Colonic mucosa (tissue), 4 donors: ENCODE measurements at regions not wholly inside any gene's neighbourhood (a gene's known extent, or its start where the extent isn't known, plus 50 kb on each side); places are given as distances from the start of the nearest gene placed in this dataset.

Experiments used
- DNase-seq: peaks from one replicate; pipeline ENCODE4 v3.0.0-alpha.2; 2020
- H3K27ac ChIP-seq: fragments of 200-600 bp; one replicate; pipeline ENCODE4 v1.8.0; 2021
- H3K27me3 ChIP-seq: fragments of 200-600 bp; one replicate; pipeline ENCODE4 v1.8.0; 2021
- H3K36me3 ChIP-seq: fragments of 200-600 bp; one replicate; pipeline ENCODE4 v1.8.0; 2021
- H3K4me1 ChIP-seq: fragments of 200-600 bp; one replicate; pipeline ENCODE4 v1.8.0; 2021; ENCODE audit warnings: mild to moderate bottlenecking
- H3K4me3 ChIP-seq: fragments of 200-600 bp; one replicate; pipeline ENCODE4 v1.8.0; 2021
- H3K9ac ChIP-seq, 2 donors: one replicate each; pipeline ENCODE4 v1.7.0; 2013; ENCODE audit warnings: control low read depth in 2 of 2, low read depth in 2 of 2, low read length in 2 of 2
- H3K9me3 ChIP-seq: fragments of 200-600 bp; one replicate; pipeline ENCODE4 v1.8.0; 2021
- intact Hi-C: fragments of 100-400 bp; cut with DNase I; formaldehyde crosslinking; loops from one replicate; pipeline ENCODE4 v1.14.1; 2022
- TF ChIP-seq, protein P1 (sequence below): fragments of 200-600 bp; IDR thresholded peaks from one replicate; pipeline ENCODE4 v1.8.0; 2022; ENCODE audit warnings: antibody characterized with exemption, mild to moderate bottlenecking
- donor health status: healthy.
- donor health status: DM: no; HTN: no; CAD: no.
- donor health status: DM: no; HTN: no; CAD: no.

GRCh38 chr10:80996615-80997193 lies 459.0 kb downstream of the SH2D4B start:
- intact Hi-C loops = no loop called here
- Histone ChIP-seq H3K9me3 (no peaks in the 10 kb centered on the region), H3K36me3 (no peaks in the 10 kb centered on the region), H3K27me3 (no peaks in the 10 kb centered on the region), H3K4me1 (no peaks in the 10 kb centered on the region), H3K27ac (no peak overlapping the region), H3K9ac (no peak overlapping the region), H3K4me3 (no peak overlapping the region)
- TF ChIP-seq, protein P1, sequence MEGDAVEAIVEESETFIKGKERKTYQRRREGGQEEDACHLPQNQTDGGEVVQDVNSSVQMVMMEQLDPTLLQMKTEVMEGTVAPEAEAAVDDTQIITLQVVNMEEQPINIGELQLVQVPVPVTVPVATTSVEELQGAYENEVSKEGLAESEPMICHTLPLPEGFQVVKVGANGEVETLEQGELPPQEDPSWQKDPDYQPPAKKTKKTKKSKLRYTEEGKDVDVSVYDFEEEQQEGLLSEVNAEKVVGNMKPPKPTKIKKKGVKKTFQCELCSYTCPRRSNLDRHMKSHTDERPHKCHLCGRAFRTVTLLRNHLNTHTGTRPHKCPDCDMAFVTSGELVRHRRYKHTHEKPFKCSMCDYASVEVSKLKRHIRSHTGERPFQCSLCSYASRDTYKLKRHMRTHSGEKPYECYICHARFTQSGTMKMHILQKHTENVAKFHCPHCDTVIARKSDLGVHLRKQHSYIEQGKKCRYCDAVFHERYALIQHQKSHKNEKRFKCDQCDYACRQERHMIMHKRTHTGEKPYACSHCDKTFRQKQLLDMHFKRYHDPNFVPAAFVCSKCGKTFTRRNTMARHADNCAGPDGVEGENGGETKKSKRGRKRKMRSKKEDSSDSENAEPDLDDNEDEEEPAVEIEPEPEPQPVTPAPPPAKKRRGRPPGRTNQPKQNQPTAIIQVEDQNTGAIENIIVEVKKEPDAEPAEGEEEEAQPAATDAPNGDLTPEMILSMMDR = no peak
- DNase-seq = no peak

- DNase-seq = no peak
- H3K27ac ChIP-seq = no peak overlapping the region
- no peaks in the 10 kb centered on the region for H3K4me1 ChIP-seq
- no peaks in the 10 kb centered on the region for H3K36me3 ChIP-seq
- no peak overlapping the region for H3K4me3 ChIP-seq
- H3K27me3 ChIP-seq = no peaks in the 10 kb centered on the region
- TF ChIP-seq, protein P1 = no peak
- no peaks in the 10 kb centered on the region for H3K9me3 ChIP-seq
- H3K9ac ChIP-seq = no peak overlapping the region
- intact Hi-C loops = no loop called here
Measured at GRCh38 chr10:81000781-81001180, 463.1 kb downstream of the SH2D4B start.

DNA sequence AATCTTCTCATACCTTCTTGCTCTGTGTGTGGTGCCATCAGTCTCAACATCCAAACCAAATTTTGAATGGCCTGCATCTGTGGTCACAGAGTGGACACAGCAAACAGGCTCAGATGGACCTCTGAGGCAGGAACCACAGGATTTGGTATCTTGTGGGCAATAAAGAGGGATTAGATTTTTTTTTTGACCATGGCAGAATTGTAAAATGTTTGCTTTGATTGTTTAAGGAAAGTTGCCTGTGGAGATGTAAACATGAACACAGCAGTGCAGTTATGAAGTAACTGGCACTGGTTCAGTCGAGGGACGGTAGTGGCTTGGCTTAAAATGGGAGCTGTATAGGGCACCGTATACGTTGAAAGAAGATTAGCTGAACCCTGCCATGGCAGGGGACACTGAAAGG lies 464.7 kb downstream of the SH2D4B start:
- H3K4me3 ChIP-seq = no peak overlapping the region
- H3K4me1 ChIP-seq = no peaks in the 10 kb centered on the region
- no peak overlapping the region for H3K9ac ChIP-seq
- TF ChIP-seq, protein P1 = no peak
- no peaks in the 10 kb centered on the region for H3K36me3 ChIP-seq
- intact Hi-C loops = no loop called here
- H3K9me3 ChIP-seq = no peaks in the 10 kb centered on the region
- H3K27me3 ChIP-seq = no peaks in the 10 kb centered on the region
- no peak overlapping the region for H3K27ac ChIP-seq
- DNase-seq = no peak

DNA sequence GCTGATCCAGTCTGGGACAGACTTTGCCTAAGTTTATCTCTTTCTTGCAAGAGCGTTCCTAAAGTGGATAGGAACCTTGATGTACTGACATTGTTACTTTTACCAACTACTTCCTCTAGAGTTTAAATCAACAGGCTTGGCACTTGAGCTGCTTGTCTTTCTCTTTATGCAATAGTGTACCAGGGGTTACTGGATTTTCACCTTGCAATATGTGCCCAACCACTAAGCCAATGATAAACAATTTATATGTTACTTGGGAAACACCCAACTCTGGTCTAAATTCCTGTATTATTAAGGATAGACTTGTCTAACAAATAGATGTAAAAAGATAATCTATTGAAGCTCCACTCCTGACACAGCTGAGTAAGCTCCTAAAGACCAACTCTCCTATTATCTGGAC lies 470.2 kb downstream of the SH2D4B start:
- H3K27me3 ChIP-seq = no peaks in the 10 kb centered on the region
- no peak for DNase-seq
- TF ChIP-seq, protein P1 = no peak
- no peaks in the 10 kb centered on the region for H3K9me3 ChIP-seq
- H3K36me3 ChIP-seq = no peaks in the 10 kb centered on the region
- H3K4me3 ChIP-seq = no peak overlapping the region
- no peak overlapping the region for H3K9ac ChIP-seq
- intact Hi-C loops = no loop called here
- no peaks in the 10 kb centered on the region for H3K4me1 ChIP-seq
- no peak overlapping the region for H3K27ac ChIP-seq

GRCh38 chr10:81008726-81009125 lies 471.0 kb downstream of the SH2D4B start:
- TF ChIP-seq, protein P1 = no peak
- intact Hi-C loops = no loop called here
- no peaks in the 10 kb centered on the region for H3K36me3 ChIP-seq
- no peak overlapping the region for H3K9ac ChIP-seq
- no peak overlapping the region for H3K4me3 ChIP-seq
- H3K4me1 ChIP-seq = no peaks in the 10 kb centered on the region
- no peaks in the 10 kb centered on the region for H3K27me3 ChIP-seq
- no peak overlapping the region for H3K27ac ChIP-seq
- H3K9me3 ChIP-seq = no peaks in the 10 kb centered on the region
- no peak for DNase-seq
